NCI-H226 (cell line): ENCODE measurements at regions not wholly inside any gene's neighbourhood (a gene's known extent, or its start where the extent isn't known, plus 50 kb on each side); places are given as distances from the start of the nearest gene placed in this dataset.

Experiments
- DNase-seq: peaks from one replicate; pipeline ENCODE4 v3.0.0-alpha.2; 2015

DNA sequence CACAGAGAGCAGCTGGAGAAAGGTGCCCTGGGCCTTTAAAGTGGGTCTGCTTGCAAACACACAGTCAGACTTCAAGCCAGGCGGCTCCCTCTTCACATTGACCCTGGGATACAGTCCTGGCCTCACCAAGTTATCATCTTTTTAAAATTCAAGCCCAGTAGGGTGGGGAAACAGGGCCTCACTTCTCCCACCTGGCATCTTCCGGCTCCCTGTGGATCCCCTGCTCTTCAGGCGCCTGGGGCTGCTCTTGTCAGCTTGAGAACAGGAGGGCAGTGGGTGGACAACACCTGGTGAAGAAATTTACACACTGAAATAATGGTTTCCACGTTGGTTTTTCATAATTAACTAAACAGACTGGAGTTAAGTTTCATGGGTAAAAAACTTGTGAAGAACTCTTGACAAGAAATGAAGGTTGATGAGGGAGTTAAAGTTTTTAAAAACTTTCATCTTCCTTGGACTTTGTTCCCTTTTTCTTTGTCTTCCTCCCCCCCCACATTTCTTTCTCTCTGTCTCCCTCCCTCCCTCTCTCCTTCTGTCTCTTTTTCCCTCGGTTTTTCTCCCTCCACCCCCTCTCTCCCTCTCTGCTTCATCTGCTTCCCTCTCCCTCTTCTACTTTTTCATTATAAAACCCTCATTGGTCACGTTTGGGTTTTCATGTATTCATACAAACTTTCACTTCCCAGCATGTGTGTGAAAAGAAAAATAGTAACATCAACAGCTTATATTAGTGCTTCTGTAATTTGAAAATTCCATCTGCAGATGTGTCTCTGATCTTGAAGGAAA, 219.6 kb downstream of the DMRT2 start:
- DNase-seq: no peak

DNA sequence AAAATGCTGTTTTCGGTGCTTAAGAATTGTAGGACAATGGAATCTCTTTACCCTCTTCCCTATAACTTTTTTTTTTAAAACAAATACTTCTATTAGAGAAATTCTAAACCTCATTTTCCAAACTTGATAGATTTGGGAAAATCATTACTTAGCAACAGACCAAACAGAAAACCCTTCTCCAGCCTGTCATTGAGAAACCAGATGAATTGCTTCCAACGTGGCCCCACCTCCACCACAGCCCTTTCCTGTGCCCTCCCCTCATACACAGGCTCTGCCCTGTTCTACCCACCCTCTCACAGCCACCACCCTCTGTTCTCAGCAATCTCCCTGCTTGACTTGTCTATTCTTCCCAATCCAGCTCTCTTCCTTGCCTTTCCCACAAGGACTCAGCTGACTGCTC, 221.2 kb downstream of the DMRT2 start:
- DNase-seq: no peak

GRCh38 chr9:1271786-1272185, 221.6 kb downstream of the DMRT2 start:
- no peak for DNase-seq

DNA sequence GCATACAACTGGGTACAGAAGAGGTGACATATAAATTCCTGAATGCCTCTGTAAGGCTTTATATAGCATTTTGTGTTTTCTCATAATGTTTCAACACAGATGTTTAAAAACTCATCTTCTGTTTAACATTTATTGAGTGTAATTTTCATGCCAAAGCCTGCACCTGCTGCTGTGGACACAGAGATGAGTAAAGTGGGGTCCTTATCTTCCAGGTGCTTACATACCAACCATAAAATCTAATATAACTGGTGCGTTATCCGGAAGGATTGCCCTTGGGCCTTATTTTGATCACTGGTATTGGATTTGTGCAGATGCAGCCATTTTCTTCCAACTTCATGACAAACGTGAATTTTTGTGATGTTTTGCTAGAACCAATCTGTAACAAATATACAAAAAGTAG, 222.3 kb downstream of the DMRT2 start:
- DNase-seq: no peak

- DNase-seq: no peak
These were observed 223.7 kb downstream of the DMRT2 start for GRCh38 chr9:1273859-1274258.

DNA sequence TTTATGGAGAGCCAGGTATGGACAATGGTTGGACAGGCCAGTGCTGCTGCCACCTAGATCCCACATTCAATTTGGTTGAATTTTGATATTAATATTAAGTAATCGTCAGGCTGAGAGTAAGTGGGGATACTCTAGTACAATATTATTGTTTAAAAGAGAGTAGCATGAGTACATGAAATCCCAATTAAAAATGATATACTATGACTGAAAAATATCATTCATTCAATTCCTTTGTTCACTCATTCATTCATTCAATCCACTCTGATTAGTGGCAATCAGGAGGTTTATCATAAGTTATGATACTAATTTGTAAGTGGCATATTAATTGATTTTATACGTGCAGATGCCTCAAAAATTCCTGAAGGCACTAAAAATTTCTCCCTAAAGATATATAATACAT, 224.2 kb downstream of the DMRT2 start:
- DNase-seq: no peak

GRCh38 chr9:1276474-1276873, 226.3 kb downstream of the DMRT2 start:
- no peak for DNase-seq

DNA sequence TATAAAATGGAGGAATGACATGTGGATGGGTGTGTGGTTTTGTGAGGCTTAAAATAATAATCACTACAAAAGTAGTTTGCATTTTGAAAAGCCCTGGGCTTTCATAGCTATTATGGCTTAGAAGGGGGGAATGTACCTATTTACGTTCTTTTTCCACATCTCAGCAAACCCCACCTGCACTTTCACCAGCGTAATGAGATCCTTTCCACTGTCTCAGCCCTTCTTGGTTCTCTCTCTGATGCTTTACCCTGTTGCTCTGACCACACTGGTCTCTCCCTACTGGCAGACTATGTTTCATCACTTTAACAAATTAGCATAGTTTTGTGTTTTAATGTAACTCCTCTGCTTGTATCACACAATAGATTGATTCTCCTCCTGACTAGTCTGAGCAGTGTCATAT, 234.6 kb downstream of the DMRT2 start:
- DNase-seq: no peak

GRCh38 chr9:1285526-1285925, 235.4 kb downstream of the DMRT2 start:
- DNase-seq: no peak

- no peak for DNase-seq
These were observed 242.2 kb downstream of the DMRT2 start for GRCh38 chr9:1292384-1292783.

GRCh38 chr9:1294641-1295258, 244.6 kb downstream of the DMRT2 start:
- DNase-seq: no peak

- DNase-seq: no peak
These were observed 246.2 kb downstream of the DMRT2 start for GRCh38 chr9:1296331-1296730.

GRCh38 chr9:1298046-1298445, 247.9 kb downstream of the DMRT2 start:
- DNase-seq: no peak

DNA sequence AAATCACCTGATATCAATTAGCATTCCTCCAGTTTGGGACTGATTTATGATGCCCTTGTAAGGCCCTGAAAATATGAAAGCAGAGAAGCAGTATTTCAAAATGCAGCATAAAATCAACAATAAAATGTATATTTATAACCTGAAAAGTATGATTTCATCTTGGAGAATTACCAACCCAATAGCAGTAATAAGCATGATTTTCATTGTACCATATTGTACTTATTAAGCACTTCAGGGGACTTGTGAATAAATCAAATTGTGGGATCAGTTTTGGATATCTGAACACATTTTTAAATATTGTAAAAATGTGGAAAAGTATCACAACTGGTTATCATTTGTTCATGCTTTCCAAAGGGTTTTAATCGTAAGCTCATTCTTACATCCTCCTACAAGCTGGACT, 250.8 kb downstream of the DMRT2 start:
- no peak for DNase-seq

DNA sequence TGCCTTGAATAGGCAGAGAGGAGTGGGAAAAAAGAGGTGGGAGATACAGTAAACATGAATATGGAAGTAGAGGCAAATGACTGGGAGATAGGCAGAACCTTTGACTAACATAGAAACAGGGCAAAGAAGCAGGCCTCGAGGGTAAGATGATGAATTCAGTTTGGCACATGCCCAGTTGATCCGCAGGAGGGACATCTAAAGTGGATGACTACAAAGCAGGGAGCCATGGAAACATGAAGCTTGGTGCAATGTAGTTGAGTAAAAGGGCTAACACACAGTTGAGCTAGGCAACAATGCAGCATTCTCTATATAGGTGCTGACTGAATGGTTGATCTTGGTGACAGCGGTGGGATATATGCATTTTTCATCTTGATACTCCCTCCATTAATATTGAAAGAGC, 253.8 kb downstream of the DMRT2 start:
- no peak for DNase-seq

GRCh38 chr9:1311462-1312042, 261.4 kb downstream of the DMRT2 start:
- no peak for DNase-seq

- DNase-seq: no peak
These were observed 269.3 kb downstream of the DMRT2 start for GRCh38 chr9:1319436-1319835.

- no peak for DNase-seq
These were observed 269.9 kb downstream of the DMRT2 start for GRCh38 chr9:1320051-1320557.

DNA sequence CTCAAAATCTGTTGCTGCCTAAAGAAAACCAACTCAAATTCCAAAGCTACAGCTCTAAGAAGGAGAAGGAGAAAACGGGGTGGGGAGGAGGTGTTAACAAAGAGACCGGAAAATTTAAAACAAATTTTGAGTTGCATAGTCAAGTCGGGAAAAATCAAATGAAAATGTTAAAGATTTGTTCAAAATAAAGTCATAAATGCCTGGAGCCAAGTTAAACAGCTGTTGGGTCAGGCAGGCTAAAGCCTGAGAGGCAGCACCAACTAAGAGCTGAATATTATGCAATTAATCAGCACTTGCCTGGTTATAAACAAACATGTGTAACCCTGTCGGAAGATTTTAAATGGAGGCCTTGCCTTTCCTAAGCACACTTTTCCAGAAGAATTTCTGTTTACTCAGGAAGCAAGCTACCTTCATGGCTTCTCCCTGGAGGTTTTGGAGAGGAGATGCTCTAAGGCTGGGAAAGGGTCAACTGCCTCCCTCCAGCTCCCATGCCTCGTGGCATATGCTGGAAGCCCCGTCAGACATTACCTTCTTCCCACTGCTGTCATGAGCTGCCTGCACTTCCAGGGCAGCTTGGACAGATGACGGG, 270.5 kb downstream of the DMRT2 start:
- no peak for DNase-seq

DNA sequence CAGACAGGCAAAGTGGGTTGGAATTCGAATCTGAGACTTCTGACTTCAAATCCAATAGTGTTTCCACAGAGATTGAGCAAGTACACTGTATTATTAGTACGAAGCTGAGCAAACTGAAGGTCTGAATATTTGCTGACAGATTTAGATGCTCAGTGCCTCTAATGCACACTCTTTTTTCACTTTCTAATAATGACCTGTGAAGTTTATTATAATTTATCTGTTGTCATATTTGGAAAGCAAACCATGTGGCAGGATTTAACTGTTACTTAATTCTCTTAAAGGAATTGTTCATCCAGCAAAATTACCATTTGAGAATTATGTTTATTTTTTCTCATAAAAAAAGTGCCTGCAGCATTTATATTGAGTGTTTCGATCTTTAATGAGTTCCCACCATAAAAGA, 277.3 kb downstream of the DMRT2 start:
- DNase-seq: no peak

- no peak for DNase-seq
These were observed 278.2 kb downstream of the DMRT2 start for GRCh38 chr9:1328341-1328740.

- no peak for DNase-seq
These were observed 281.4 kb downstream of the DMRT2 start for GRCh38 chr9:1331546-1332038.

DNA sequence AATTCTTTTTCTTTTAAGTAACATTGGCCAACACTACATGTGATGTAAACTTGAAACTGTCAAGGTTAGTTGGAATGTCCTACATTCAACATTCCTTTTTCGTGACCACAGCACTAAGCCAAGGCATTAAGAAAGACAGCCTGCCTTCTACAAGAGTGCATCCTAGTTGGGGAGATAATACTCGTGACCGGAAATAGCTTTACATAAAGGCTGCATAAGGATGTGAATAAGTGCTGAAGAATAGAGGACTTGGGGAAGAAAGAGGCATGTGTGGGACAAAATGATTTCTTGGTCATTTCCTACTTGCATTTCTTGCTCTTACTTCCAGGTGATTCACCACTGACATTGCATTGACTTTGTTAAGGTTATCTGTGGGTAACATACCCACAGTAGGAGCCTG, 282.0 kb downstream of the DMRT2 start:
- DNase-seq: no peak

- no peak for DNase-seq
These were observed 285.0 kb downstream of the DMRT2 start for GRCh38 chr9:1335174-1335573.
